ENCODE measurements at regions not wholly inside any gene's neighbourhood (a gene's known extent, or its start where the extent isn't known, plus 50 kb on each side); places are given as distances from the start of the nearest gene placed in this dataset.

- H3K4ac ChIP-seq (ENCODE audit: low read depth, low read length), result no peak overlapping the region
These were observed 271.3 kb downstream of the ICOS start for GRCh38 chr2:204207866-204208265.

More at GRCh38 chr2:204207866-204208265, 271.3 kb downstream of the ICOS start:
- H3K23me2 ChIP-seq (ENCODE audit: insufficient read length, low read depth, low read length, poor library complexity, severe bottlenecking), result no peaks in the 10 kb centered on the region
- Mint-ChIP-seq H3K9me3 (peaks cover under 1 to 2% of the 10 kb centered on the region in 2 experiments; a peak in 4 of 5 replicates), H3K4me3 (no peak overlapping the region), H3K36me3 (ENCODE audit: insufficient read depth in 1 of 3, low read depth in 3 of 3) (no peaks in the 10 kb centered on the region; a peak in 1 of 7 replicates), H3K4me1 (peaks cover 18 to 19% of the 10 kb centered on the region in 2 experiments), H3K27me3 (ENCODE audit: low read depth) (peaks cover 47% of the 10 kb centered on the region), H3K27ac (no peak overlapping the region)
- no peak overlapping the region for H3T11ph ChIP-seq (ENCODE audit: low read length)
- H2BK12ac ChIP-seq (ENCODE audit: insufficient read length, low read depth, low read length), result no peak overlapping the region
- no peaks in the 10 kb centered on the region for H3K79me1 ChIP-seq (ENCODE audit: insufficient read depth, low read depth, low read length, poor library complexity, severe bottlenecking)
- H3K23ac ChIP-seq (ENCODE audit: insufficient read length, low read depth, low read length), result no peak overlapping the region
- H4K5ac ChIP-seq (ENCODE audit: insufficient read length, low read depth, low read length), result no peak overlapping the region
- no peak overlapping the region for H4K8ac ChIP-seq (replicated peaks; ENCODE audit: insufficient read length, low read depth, low read length)
- H3K18ac ChIP-seq (ENCODE audit: insufficient read length, low read depth, low read length), result no peak overlapping the region
- DNase-seq, result no peak
- no peak overlapping the region for H3K14ac ChIP-seq (ENCODE audit: insufficient read depth, low read length)
- no peak overlapping the region for H2BK20ac ChIP-seq (ENCODE audit: low read depth, low read length, poor library complexity, severe bottlenecking)
- H3K27me3 ChIP-seq (ENCODE audit: insufficient read depth, low read length), result no peaks in the 10 kb centered on the region; the same call in 1 of the 2 replicates
- no CpG with 5 or more reads among the region's 1 CpG for WGBS (ENCODE audit: extremely low coverage, insufficient read length, low lambda C conversion rate)
- no peak overlapping the region for H4K91ac ChIP-seq (ENCODE audit: insufficient read length, low read depth, low read length)
- H2AFZ ChIP-seq (ENCODE audit: low read length), result no peak overlapping the region
- H2BK120ac ChIP-seq (ENCODE audit: low read depth, low read length, poor library complexity, severe bottlenecking), result no peak overlapping the region
- no peak overlapping the region for H2BK15ac ChIP-seq (ENCODE audit: low read depth, low read length)
- H3K4me2 ChIP-seq (ENCODE audit: insufficient read depth, insufficient read length, low read length), result no peak overlapping the region
- peaks cover 12% of the 10 kb centered on the region for H3K4me1 ChIP-seq (ENCODE audit: insufficient read depth, low read length)
- no peak overlapping the region for H2AK5ac ChIP-seq (ENCODE audit: insufficient read length, low read length)
- no peak overlapping the region for H3K56ac ChIP-seq (ENCODE audit: insufficient read length, low read depth, low read length)
- H3K79me2 ChIP-seq (ENCODE audit: insufficient read depth, low read length), result no peaks in the 10 kb centered on the region
- no peak overlapping the region for H3K27ac ChIP-seq (ENCODE audit: insufficient read length, low read depth, low read length)
- no peaks in the 10 kb centered on the region for H3K9me3 ChIP-seq (ENCODE audit: control insufficient read depth, low read depth, low read length)
- no peak overlapping the region for H2BK5ac ChIP-seq (ENCODE audit: insufficient read length, low read length)
- no peaks in the 10 kb centered on the region for H4K20me1 ChIP-seq (ENCODE audit: control insufficient read depth, insufficient read depth, insufficient read length)
- TF ChIP-seq, protein P1, sequence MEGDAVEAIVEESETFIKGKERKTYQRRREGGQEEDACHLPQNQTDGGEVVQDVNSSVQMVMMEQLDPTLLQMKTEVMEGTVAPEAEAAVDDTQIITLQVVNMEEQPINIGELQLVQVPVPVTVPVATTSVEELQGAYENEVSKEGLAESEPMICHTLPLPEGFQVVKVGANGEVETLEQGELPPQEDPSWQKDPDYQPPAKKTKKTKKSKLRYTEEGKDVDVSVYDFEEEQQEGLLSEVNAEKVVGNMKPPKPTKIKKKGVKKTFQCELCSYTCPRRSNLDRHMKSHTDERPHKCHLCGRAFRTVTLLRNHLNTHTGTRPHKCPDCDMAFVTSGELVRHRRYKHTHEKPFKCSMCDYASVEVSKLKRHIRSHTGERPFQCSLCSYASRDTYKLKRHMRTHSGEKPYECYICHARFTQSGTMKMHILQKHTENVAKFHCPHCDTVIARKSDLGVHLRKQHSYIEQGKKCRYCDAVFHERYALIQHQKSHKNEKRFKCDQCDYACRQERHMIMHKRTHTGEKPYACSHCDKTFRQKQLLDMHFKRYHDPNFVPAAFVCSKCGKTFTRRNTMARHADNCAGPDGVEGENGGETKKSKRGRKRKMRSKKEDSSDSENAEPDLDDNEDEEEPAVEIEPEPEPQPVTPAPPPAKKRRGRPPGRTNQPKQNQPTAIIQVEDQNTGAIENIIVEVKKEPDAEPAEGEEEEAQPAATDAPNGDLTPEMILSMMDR (conservative IDR thresholded peaks at IDR 0.05), result no peak
- no peak overlapping the region for H3K9ac ChIP-seq (ENCODE audit: extremely low read depth, insufficient read length, low read length)

Data from H9 (cell line).